RWPE2 (cell line): ENCODE measurements at regions not wholly inside any gene's neighbourhood (a gene's known extent, or its start where the extent isn't known, plus 50 kb on each side); places are given as distances from the start of the nearest gene placed in this dataset.

Source experiments
- ATAC-seq: fragments of 200-7000 bp; cut with Tn5 transposase; 3 replicates; pipeline ENCODE4 v1.9.1; 2021; ENCODE audit warnings: low read depth
- DNase-seq: peaks from one replicate; pipeline ENCODE4 v3.0.0-alpha.2; 2020; ENCODE audit warnings: low spot score
- H3K27ac ChIP-seq: fragments of 450-650 bp; 2 replicates; pipeline ENCODE4 v1.5.1; 2017; ENCODE audit warnings: mild to moderate bottlenecking; ENCODE audit not compliant: poor library complexity, severe bottlenecking
- H3K27me3 ChIP-seq: fragments of 250-450 bp; sonication (Bioruptor Pico); 2 replicates; pipeline ENCODE4 v1.5.1; 2021; ENCODE audit warnings: mild to moderate bottlenecking, moderate library complexity; ENCODE audit not compliant: insufficient read depth, poor library complexity, severe bottlenecking
- H3K36me3 ChIP-seq: fragments of 250-450 bp; sonication (Bioruptor Pico); 2 replicates; pipeline ENCODE4 v1.5.1; 2020; ENCODE audit warnings: low read depth, mild to moderate bottlenecking, moderate library complexity
- H3K4me1 ChIP-seq: fragments of 250-450 bp; sonication (Bioruptor Pico); 2 replicates; pipeline ENCODE4 v1.5.1; 2021; ENCODE audit warnings: mild to moderate bottlenecking, moderate library complexity; ENCODE audit not compliant: insufficient read depth, poor library complexity, severe bottlenecking
- H3K4me3 ChIP-seq: fragments of 250-450 bp; sonication (Bioruptor Pico); 2 replicates; pipeline ENCODE4 v1.5.1; 2021; ENCODE audit warnings: mild to moderate bottlenecking, moderate library complexity; ENCODE audit not compliant: severe bottlenecking
- H3K9me3 ChIP-seq: fragments of 250-450 bp; sonication (Bioruptor Pico); 2 replicates; pipeline ENCODE4 v1.5.1; 2021; ENCODE audit warnings: mild to moderate bottlenecking, moderate library complexity; ENCODE audit not compliant: severe bottlenecking
- TF ChIP-seq, protein P1 (sequence below): fragments of 450-650 bp; IDR thresholded peaks from one replicate; pipeline ENCODE4 v1.5.1; 2017; ENCODE audit warnings: mild to moderate bottlenecking, moderate library complexity; ENCODE audit not compliant: poor library complexity, severe bottlenecking

DNA sequence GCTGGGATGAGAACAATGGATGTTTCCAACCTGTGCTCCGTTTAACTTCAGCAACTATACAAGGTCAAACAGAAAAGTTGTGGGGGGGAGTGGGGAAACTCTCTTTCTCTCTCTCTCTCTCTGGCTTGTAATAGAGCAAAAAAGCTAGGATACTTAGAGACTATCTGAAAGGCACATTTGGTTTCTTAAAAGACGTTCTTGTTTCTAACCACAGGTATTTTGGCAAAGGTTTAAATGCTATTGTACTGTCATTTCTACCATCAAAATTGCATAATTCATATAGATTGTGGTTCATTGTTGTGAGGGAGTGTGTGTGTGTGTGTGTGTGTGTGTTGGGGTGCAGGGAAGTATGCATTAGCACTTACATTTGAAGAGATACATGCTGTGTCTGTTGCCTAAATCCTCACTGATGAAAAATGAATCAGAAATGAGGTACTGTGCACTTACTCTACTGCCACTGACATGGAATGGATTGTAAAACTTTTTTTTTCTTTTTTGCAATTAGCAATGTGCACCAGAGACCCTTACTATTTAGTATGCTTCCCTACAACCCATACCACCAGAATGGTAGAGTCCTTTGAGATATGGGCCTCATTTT is 841.0 kb upstream of the PIK3C3 start:
- TF ChIP-seq, protein P1, sequence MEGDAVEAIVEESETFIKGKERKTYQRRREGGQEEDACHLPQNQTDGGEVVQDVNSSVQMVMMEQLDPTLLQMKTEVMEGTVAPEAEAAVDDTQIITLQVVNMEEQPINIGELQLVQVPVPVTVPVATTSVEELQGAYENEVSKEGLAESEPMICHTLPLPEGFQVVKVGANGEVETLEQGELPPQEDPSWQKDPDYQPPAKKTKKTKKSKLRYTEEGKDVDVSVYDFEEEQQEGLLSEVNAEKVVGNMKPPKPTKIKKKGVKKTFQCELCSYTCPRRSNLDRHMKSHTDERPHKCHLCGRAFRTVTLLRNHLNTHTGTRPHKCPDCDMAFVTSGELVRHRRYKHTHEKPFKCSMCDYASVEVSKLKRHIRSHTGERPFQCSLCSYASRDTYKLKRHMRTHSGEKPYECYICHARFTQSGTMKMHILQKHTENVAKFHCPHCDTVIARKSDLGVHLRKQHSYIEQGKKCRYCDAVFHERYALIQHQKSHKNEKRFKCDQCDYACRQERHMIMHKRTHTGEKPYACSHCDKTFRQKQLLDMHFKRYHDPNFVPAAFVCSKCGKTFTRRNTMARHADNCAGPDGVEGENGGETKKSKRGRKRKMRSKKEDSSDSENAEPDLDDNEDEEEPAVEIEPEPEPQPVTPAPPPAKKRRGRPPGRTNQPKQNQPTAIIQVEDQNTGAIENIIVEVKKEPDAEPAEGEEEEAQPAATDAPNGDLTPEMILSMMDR = no peak
- Histone ChIP-seq H3K27me3 (no peaks in the 10 kb centered on the region), H3K36me3 (no peaks in the 10 kb centered on the region), H3K9me3 (peaks cover 2% of the 10 kb centered on the region), H3K4me3 (no peak overlapping the region), H3K4me1 (peaks cover 11% of the 10 kb centered on the region), H3K27ac (peak overlapping the region; percentile 29)
- ATAC-seq (peak; percentile 58), DNase-seq (no peak)

DNA sequence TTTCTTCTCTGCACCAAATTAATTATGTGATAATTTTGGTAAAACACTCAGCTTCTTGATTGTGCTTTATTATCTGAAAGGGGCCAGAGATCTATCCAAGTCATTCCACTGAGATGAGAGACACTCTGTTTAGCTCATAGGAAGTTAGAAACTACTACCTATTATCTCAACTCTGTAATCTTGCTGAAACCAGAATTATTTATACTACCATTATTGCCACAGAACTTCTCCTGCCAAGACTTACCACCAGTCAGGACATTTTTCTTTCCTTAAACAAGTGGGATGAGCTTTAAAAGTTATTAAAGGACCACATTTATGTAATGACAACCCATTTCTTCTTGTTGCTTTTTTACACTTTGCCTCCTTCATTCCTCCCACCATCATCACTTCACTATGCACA is 855.6 kb upstream of the PIK3C3 start:
- no peaks in the 10 kb centered on the region for H3K36me3 ChIP-seq
- no peak for ATAC-seq
- DNase-seq = no peak
- H3K27me3 ChIP-seq = no peaks in the 10 kb centered on the region
- H3K9me3 ChIP-seq = no peaks in the 10 kb centered on the region
- no peaks in the 10 kb centered on the region for H3K4me1 ChIP-seq
- H3K27ac ChIP-seq = no peak overlapping the region
- TF ChIP-seq, protein P1 = no peak
- no peak overlapping the region for H3K4me3 ChIP-seq

DNA sequence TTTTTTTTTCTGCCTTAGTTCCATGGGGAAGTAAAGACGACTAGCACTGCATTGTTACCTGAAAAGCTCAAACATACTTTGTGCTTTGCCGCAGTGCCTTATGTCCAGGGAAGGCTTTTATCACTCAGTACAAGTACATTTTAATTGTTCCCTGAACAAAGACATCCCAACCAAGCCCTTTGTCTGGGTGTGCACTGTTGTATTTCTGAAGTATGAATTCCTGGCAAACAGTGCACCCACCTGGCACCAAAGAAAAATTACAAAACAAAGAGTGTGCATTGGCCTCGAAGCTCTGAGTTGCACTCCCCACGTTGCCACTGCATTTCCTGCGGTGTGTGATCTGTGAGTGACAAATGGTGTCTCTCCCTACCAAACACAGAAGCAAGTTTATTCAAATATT is 858.5 kb upstream of the PIK3C3 start:
- Histone ChIP-seq H3K27ac (no peak overlapping the region), H3K4me1 (no peaks in the 10 kb centered on the region), H3K27me3 (no peaks in the 10 kb centered on the region), H3K36me3 (no peaks in the 10 kb centered on the region), H3K4me3 (no peak overlapping the region), H3K9me3 (no peaks in the 10 kb centered on the region)
- ATAC-seq (peak; percentile 70), DNase-seq (no peak)
- TF ChIP-seq, protein P1 = peak; percentile 61

DNA sequence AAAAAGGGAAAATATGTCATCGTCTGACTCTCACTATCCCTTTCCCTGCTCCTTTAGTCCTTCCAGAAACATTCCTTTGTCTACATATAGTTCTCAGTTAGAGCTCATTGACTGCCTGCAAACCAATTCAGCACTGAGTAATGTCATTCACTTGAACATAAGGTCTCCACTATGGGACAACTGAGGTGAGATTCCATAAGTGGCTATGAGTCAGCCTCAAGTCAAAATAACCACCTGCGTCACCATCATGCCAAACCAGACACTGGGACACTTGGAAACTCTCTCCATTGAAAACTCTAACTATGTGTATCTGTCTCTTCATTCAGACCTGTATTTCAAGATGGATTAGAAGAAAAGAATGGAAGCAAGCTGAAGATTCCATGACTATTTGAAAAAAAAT is 878.0 kb upstream of the PIK3C3 start:
- Histone ChIP-seq H3K27me3 (no peaks in the 10 kb centered on the region), H3K4me3 (no peak overlapping the region), H3K9me3 (no peaks in the 10 kb centered on the region), H3K36me3 (no peaks in the 10 kb centered on the region), H3K27ac (no peak overlapping the region), H3K4me1 (peaks cover 20% of the 10 kb centered on the region)
- DNase-seq (no peak), ATAC-seq (no peak)
- TF ChIP-seq, protein P1 = no peak

DNA sequence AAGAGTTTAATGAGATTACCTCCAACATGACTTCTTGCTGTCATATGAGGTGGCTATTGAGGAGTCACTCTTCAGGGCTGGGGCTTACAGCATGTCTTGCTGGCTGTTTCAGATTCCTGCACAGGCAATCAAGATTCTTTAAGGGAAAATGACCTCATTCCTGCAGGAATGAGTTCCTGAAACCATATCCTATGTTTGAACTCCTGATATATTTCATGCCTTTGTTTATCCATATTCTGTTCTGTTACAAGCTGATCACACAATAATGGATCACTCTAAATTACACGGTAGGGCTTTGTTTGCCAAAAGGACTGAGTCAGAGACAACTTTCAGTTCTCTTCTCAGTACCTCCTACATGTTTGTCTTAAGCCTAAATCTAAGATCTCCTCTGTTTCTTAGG is 879.8 kb upstream of the PIK3C3 start:
- Histone ChIP-seq H3K4me1 (peaks cover 20% of the 10 kb centered on the region), H3K4me3 (no peak overlapping the region), H3K36me3 (no peaks in the 10 kb centered on the region), H3K9me3 (no peaks in the 10 kb centered on the region), H3K27me3 (no peaks in the 10 kb centered on the region), H3K27ac (peak overlapping the region; percentile 82)
- DNase-seq (no peak), ATAC-seq (peak; percentile 88)
- TF ChIP-seq, protein P1 = no peak
